ENCODE measurements at regions not wholly inside any gene's neighbourhood (a gene's known extent, or its start where the extent isn't known, plus 50 kb on each side); places are given as distances from the start of the nearest gene placed in this dataset.

DNA sequence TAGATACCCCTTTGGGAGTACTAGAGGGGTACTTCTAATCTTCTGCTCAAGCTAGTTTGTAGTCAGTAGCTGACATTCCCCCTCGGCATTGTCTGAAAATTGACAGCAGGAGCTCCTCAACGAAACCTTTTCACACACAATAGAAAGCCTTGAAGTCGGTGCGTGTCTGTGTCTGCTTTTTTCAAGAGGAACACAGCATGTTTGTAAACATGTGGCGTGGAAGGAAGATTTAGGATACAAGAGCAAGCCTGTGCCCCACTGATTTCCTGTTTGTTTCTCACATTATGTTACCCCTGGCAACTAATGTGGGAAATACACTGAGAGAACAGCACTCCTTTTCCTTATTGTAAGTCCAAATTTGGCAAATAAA, 252.6 kb downstream of the ANKRD50 start:
- TF ChIP-seq, protein P1, sequence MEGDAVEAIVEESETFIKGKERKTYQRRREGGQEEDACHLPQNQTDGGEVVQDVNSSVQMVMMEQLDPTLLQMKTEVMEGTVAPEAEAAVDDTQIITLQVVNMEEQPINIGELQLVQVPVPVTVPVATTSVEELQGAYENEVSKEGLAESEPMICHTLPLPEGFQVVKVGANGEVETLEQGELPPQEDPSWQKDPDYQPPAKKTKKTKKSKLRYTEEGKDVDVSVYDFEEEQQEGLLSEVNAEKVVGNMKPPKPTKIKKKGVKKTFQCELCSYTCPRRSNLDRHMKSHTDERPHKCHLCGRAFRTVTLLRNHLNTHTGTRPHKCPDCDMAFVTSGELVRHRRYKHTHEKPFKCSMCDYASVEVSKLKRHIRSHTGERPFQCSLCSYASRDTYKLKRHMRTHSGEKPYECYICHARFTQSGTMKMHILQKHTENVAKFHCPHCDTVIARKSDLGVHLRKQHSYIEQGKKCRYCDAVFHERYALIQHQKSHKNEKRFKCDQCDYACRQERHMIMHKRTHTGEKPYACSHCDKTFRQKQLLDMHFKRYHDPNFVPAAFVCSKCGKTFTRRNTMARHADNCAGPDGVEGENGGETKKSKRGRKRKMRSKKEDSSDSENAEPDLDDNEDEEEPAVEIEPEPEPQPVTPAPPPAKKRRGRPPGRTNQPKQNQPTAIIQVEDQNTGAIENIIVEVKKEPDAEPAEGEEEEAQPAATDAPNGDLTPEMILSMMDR (IDR thresholded peaks at IDR 0.05) = no peak
- no peak for TF ChIP-seq POLR2A (IDR thresholded peaks at IDR 0.05)
- TF ChIP-seq EP300 (IDR thresholded peaks at IDR 0.05) = no peak
